HEK293 (cell line): ENCODE measurements at regions not wholly inside any gene's neighbourhood (a gene's known extent, or its start where the extent isn't known, plus 50 kb on each side); places are given as distances from the start of the nearest gene placed in this dataset.

Experiments used
- YY1 ChIP-seq: fragments of 450-650 bp; formaldehyde crosslinking; IDR thresholded peaks from 2 replicates; pipeline ENCODE4 v1.5.1; 2018; ENCODE audit warnings: missing biosample characterization, missing genetic modification characterization
- YY2 ChIP-seq: fragments of 450-650 bp; formaldehyde crosslinking; IDR thresholded peaks from 2 replicates; pipeline ENCODE4 v1.5.1; 2016; ENCODE audit warnings: missing biosample characterization, missing genetic modification characterization
- ZBTB21 ChIP-seq: fragments of 450-650 bp; formaldehyde crosslinking; IDR thresholded peaks from 2 replicates; pipeline ENCODE4 v1.5.1; 2017; ENCODE audit warnings: missing biosample characterization, missing genetic modification characterization

GRCh38 chr5:39555788-39556187 is 131.0 kb upstream of the DAB2 start:
- TF ChIP-seq YY2 (tag by site-specific recombination) (no peak), YY1 (tag by site-specific recombination) (no peak), ZBTB21 (tag by site-specific recombination) (no peak)
